Endothelial cell of umbilical vein (primary cell): ENCODE measurements at regions not wholly inside any gene's neighbourhood (a gene's known extent, or its start where the extent isn't known, plus 50 kb on each side); places are given as distances from the start of the nearest gene placed in this dataset.

ENCODE experiments used
- BruUV-seq: library from RNA; stranded (reverse); fragments of 400-500 nt; replicated peaks from 2 replicates; lab custom pipeline; 2021; lab: Mats Ljungman, UMichigan
- CTCF ChIA-PET: fragments of 300-600, 350-600 bp; sonication (Branson Sonifier 250); formaldehyde crosslinking; loops from one replicate; lab custom pipeline; 2021; ENCODE audit warnings: antibody characterized with exemption, inconsistent platforms; lab: Charles Lee
- POLR2A ChIA-PET: fragments of 300-600, 350-600 bp; sonication (Branson Sonifier 250); formaldehyde crosslinking; loops from one replicate; lab custom pipeline; 2021; ENCODE audit warnings: antibody characterized with exemption, inconsistent platforms; lab: Charles Lee
- DNase-seq: peaks from one replicate; pipeline ENCODE4 v3.0.0-alpha.2; 2011; ENCODE audit warnings: low read depth, low spot score
- FAIRE-seq: peaks from 2 replicates; lab custom pipeline; 2011; peaks lifted over from hg19 to GRCh38; lab: Jason Lieb, UNC
- H2AFZ ChIP-seq: 2 replicates; pipeline ENCODE4 v1.6.0; 2012; ENCODE audit warnings: low read depth, low read length, control low read depth, inconsistent platforms
- H3K27ac ChIP-seq: 2 replicates; pipeline ENCODE4 v1.5.1; 2011; ENCODE audit warnings: low read depth, mild to moderate bottlenecking, control low read depth, low read length, moderate library complexity; ENCODE audit not compliant: insufficient read depth
- H3K27me3 ChIP-seq, 2 experiments: 2 replicates each; pipeline versions ENCODE4 v1.6.0 to v1.6.1; 2011; ENCODE audit warnings: low read length in 2 of 2, mixed read lengths in 1 of 2; ENCODE audit not compliant: control insufficient read depth in 2 of 2, insufficient read depth in 2 of 2
- H3K36me3 ChIP-seq, 2 experiments: 2 replicates in 1 of 2; 3 replicates in 1 of 2; pipeline ENCODE4 v1.5.1; 2011; ENCODE audit warnings: low read length in 2 of 2, mild to moderate bottlenecking in 1 of 2, moderate library complexity in 1 of 2; ENCODE audit not compliant: control insufficient read depth in 2 of 2, insufficient read depth in 2 of 2; ENCODE audit errors: extremely low read depth in 1 of 2
- H3K4me1 ChIP-seq: 3 replicates; pipeline ENCODE4 v1.5.1; 2011; ENCODE audit warnings: mild to moderate bottlenecking, low read length; ENCODE audit not compliant: control insufficient read depth, insufficient read depth; ENCODE audit errors: extremely low read depth
- H3K4me2 ChIP-seq: 2 replicates; pipeline ENCODE4 v1.6.1; 2011; ENCODE audit warnings: low read length, control low read depth, mixed read lengths; ENCODE audit not compliant: insufficient read depth
- H3K4me3 ChIP-seq, 3 experiments: fragments of 200-600 bp in 1 of 3; sonication (generic), shearing (Covaris generic) in 1 of 3; replicated peaks in 1 of 3; 2 replicates each; pipeline ENCODE4 v1.5.1; 2011 to 2016; ENCODE audit warnings: control low read depth in 3 of 3, low read length in 3 of 3, mild to moderate bottlenecking in 2 of 3, inconsistent platforms in 1 of 3, low read depth in 1 of 3, moderate library complexity in 1 of 3; ENCODE audit not compliant: insufficient read depth in 1 of 3
- H3K79me2 ChIP-seq: 2 replicates; pipeline ENCODE4 v1.6.0; 2012; ENCODE audit warnings: low read length, inconsistent platforms; ENCODE audit not compliant: control insufficient read depth, insufficient read depth
- H3K9ac ChIP-seq: replicated peaks from 2 replicates; pipeline ENCODE3; 2011; ENCODE audit warnings: low read length, control low read depth; ENCODE audit not compliant: insufficient read depth; ENCODE audit errors: extremely low read depth
- H3K9me1 ChIP-seq: replicated peaks from 3 replicates; pipeline ENCODE4 v1.6.0; 2011; ENCODE audit warnings: mild to moderate bottlenecking, low read length; ENCODE audit not compliant: control insufficient read depth, insufficient read depth; ENCODE audit errors: extremely low read depth
- H3K9me3 ChIP-seq: replicated peaks from 2 replicates; pipeline ENCODE4 v1.5.1; 2012; ENCODE audit warnings: low read length, inconsistent platforms; ENCODE audit not compliant: control insufficient read depth, insufficient read depth
- H4K20me1 ChIP-seq: replicated peaks from 2 replicates; pipeline ENCODE3; 2011; ENCODE audit warnings: mild to moderate bottlenecking, low read length; ENCODE audit not compliant: control insufficient read depth, insufficient read depth; ENCODE audit errors: extremely low read depth
- EZH2 ChIP-seq: IDR thresholded peaks from 2 replicates; pipeline ENCODE4 v1.6.1; 2012; ENCODE audit warnings: borderline replicate concordance, low read depth, mild to moderate bottlenecking, moderate library complexity, low read length, inconsistent platforms; ENCODE audit not compliant: severe bottlenecking
- FOS ChIP-seq: IDR thresholded peaks from 2 replicates; pipeline ENCODE4 v1.6.1; 2011; ENCODE audit warnings: mild to moderate bottlenecking, low read length, moderate library complexity, borderline replicate concordance; ENCODE audit not compliant: insufficient read depth
- GATA2 ChIP-seq: IDR thresholded peaks from 2 replicates; pipeline ENCODE4 v1.7.0; 2011; ENCODE audit warnings: low read depth, mild to moderate bottlenecking, moderate library complexity, mixed read lengths, low read length; ENCODE audit not compliant: insufficient read length, insufficient read depth
- POLR2A ChIP-seq: IDR thresholded peaks from 2 replicates; pipeline ENCODE4 v1.6.1; 2012; ENCODE audit warnings: low read depth, mild to moderate bottlenecking, control low read depth, low read length
- dilution Hi-C: fragments of 300-500 bp; cut with MboI; formaldehyde crosslinking; loops from one replicate; pipeline ENCODE4 v1.15.0; 2019; ENCODE audit warnings: low sequenced_read_pairs; ENCODE audit not compliant: extremely low pct_ligation_motif_present
- intact Hi-C: fragments of 100-400 bp; cut with micrococcal nuclease; formaldehyde crosslinking; loops from one replicate; pipeline ENCODE4 v1.10.0; 2022
- TF ChIP-seq, protein P1 (sequence below), 2 donors: IDR thresholded peaks; 1 replicate in 1 of 2; 2 replicates in 1 of 2; pipeline ENCODE4 v1.5.1; 2011; ENCODE audit warnings: low read length in 2 of 2, mild to moderate bottlenecking in 2 of 2, moderate library complexity in 2 of 2, control low read depth in 1 of 2, inconsistent platforms in 1 of 2, low read depth in 1 of 2; ENCODE audit not compliant: insufficient read depth in 1 of 2; ENCODE audit errors: extremely low read depth in 1 of 2

DNA sequence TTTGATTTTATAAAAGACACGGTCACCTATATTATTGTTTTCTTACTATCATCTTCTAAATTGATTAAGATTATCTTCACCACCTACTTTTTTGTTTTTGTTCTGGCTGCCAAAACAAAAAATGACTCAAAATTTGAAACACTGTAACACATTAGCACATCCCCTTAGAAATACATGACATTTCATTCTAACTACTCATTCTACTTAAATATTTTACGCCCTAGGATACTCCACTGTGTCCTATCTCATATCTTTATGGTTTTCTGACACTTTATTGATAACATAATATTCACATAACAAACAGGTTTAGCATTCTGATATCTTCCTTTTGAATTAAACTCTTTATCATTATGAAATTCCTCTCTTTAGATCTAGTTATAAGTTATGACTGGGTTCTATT is 656.2 kb downstream of the GBE1 start:
- Histone ChIP-seq H3K79me2 (no peaks in the 10 kb centered on the region), H3K4me3 (no peak overlapping the region), H3K36me3 (no peaks in the 10 kb centered on the region), H2AFZ (no peak overlapping the region), H3K4me2 (peak overlapping the region; percentile 36), H3K27me3 (no peaks in the 10 kb centered on the region), H4K20me1 (no peaks in the 10 kb centered on the region), H3K27ac (peak overlapping the region; percentile 93), H3K4me1 (peaks cover 20% of the 10 kb centered on the region), H3K9ac (peak overlapping the region; percentile 49), H3K9me3 (no peaks in the 10 kb centered on the region), H3K9me1 (no peaks in the 10 kb centered on the region)
- dilution Hi-C loops, result no loop called here
- CTCF ChIA-PET, result interaction anchor here (1.0 kb wide), 1 partner anchor 29 kb away, joined by 4 read pairs; no protein-coding TSS in a partner anchor
- no peak for TF ChIP-seq GATA2
- TF ChIP-seq POLR2A, result no peak
- TF ChIP-seq, protein P1, sequence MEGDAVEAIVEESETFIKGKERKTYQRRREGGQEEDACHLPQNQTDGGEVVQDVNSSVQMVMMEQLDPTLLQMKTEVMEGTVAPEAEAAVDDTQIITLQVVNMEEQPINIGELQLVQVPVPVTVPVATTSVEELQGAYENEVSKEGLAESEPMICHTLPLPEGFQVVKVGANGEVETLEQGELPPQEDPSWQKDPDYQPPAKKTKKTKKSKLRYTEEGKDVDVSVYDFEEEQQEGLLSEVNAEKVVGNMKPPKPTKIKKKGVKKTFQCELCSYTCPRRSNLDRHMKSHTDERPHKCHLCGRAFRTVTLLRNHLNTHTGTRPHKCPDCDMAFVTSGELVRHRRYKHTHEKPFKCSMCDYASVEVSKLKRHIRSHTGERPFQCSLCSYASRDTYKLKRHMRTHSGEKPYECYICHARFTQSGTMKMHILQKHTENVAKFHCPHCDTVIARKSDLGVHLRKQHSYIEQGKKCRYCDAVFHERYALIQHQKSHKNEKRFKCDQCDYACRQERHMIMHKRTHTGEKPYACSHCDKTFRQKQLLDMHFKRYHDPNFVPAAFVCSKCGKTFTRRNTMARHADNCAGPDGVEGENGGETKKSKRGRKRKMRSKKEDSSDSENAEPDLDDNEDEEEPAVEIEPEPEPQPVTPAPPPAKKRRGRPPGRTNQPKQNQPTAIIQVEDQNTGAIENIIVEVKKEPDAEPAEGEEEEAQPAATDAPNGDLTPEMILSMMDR (IDR thresholded peaks at IDR 0.05; ENCODE audit: extremely low read depth in 1 of 2, insufficient read depth in 1 of 2, low read depth in 1 of 2, low read length in 2 of 2), result no peak
- TF ChIP-seq FOS, result no peak
- no TSS peak for BruUV-seq
- intact Hi-C loops, result loop anchor here (1.0 to 5.0 kb wide), 4 partner anchors 49 to 913 kb away; no protein-coding TSS in a partner anchor
- POLR2A ChIA-PET, result no interaction called here
- FAIRE-seq, result no peak
- no peak for DNase-seq

DNA sequence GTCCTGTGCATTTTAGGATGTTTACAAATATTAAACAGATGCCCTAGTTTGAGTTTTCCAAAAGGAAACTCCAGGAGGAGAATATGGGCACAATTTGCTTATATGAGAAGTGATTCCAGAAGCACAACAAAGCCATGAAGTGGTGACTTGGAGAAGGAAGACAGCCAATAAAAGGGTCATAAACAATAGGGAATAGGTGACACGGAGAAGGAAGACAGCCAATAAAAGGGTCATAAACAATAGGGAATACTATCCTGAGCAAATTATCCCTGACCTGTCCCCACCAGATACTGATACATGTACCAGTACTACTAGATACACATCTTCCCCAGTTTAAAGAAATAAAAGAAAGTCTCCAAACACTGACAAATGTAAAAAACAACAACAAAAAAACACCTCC is 663.6 kb downstream of the GBE1 start:
- H3K9ac ChIP-seq, result no peak overlapping the region
- no peaks in the 10 kb centered on the region for H3K27me3 ChIP-seq
- no peaks in the 10 kb centered on the region for H3K36me3 ChIP-seq
- intact Hi-C loops, result no loop called here
- H3K4me2 ChIP-seq, result no peak overlapping the region
- CTCF ChIA-PET, result no interaction called here
- H3K27ac ChIP-seq, result no peak overlapping the region
- H3K4me1 ChIP-seq, result no peaks in the 10 kb centered on the region
- H3K9me1 ChIP-seq, result no peaks in the 10 kb centered on the region
- no peak overlapping the region for H2AFZ ChIP-seq
- POLR2A ChIA-PET, result no interaction called here
- dilution Hi-C loops, result no loop called here
- DNase-seq (no peak), FAIRE-seq (no peak)
- H4K20me1 ChIP-seq, result no peaks in the 10 kb centered on the region
- H3K4me3 ChIP-seq, result no peak overlapping the region
- no peak for TF ChIP-seq EZH2
- no TSS peak for BruUV-seq
- H3K79me2 ChIP-seq, result no peaks in the 10 kb centered on the region
- no peaks in the 10 kb centered on the region for H3K9me3 ChIP-seq
